SU-DHL-6 (cell line): ENCODE measurements at regions not wholly inside any gene's neighbourhood (a gene's known extent, or its start where the extent isn't known, plus 50 kb on each side); places are given as distances from the start of the nearest gene placed in this dataset.
"Not testable (repeated sequence)": the region's sequence is repeated elsewhere in the genome, so short reads cannot be mapped to it uniquely, and the experiment has no call there.

ENCODE experiments used
- EZH2phosphoT487 ChIP-seq: fragments of 200-600 bp; sonication (generic), shearing (Covaris generic); conservative IDR thresholded peaks from 2 replicates; pipeline ENCODE4 v1.6.1; 2018; ENCODE audit warnings: mild to moderate bottlenecking, antibody characterized with exemption, low read length, moderate library complexity, mixed read lengths
- TF ChIP-seq, protein P1 (sequence below): fragments of 200-600 bp; sonication (generic); IDR thresholded peaks from one replicate; pipeline ENCODE4 v1.5.1; 2017; ENCODE audit warnings: antibody characterized with exemption, mild to moderate bottlenecking, low read length, moderate library complexity; ENCODE audit not compliant: insufficient read depth, poor library complexity, severe bottlenecking

DNA sequence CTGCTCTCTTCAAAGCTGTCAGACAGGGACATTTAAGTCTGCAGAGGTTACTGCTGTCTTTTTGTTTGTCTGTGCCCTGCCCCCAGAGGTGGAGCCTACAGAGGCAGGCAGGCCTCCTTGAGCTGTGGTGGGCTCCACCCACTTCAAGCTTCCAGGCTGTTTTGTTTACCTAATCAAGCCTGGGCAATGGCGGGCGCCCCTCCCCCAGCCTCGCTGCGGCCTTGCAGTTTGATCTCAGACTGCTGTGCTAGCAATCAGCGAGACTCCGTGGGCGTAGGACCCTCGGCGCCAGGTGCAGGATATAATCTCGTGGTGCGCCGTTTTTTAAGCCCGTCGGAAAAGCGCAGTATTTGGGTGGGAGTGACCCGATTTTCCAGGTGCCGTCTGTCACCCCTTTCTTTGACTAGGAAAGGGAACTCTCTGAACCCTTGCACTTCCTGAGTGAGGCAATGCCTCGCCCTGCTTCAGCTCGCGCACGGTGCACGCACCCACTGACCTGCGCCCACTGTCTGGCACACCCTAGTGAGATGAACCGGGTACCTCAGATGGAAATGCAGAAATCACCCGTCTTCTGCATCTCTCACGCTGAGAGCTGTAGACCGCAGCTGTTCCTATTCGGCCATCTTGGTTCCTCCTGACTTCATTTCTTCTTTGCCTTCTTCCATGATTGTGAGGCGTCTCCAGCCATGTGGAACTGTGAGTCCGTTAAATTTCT lies 93.5 kb upstream of the EYA4 start:
- TF ChIP-seq, protein P1, sequence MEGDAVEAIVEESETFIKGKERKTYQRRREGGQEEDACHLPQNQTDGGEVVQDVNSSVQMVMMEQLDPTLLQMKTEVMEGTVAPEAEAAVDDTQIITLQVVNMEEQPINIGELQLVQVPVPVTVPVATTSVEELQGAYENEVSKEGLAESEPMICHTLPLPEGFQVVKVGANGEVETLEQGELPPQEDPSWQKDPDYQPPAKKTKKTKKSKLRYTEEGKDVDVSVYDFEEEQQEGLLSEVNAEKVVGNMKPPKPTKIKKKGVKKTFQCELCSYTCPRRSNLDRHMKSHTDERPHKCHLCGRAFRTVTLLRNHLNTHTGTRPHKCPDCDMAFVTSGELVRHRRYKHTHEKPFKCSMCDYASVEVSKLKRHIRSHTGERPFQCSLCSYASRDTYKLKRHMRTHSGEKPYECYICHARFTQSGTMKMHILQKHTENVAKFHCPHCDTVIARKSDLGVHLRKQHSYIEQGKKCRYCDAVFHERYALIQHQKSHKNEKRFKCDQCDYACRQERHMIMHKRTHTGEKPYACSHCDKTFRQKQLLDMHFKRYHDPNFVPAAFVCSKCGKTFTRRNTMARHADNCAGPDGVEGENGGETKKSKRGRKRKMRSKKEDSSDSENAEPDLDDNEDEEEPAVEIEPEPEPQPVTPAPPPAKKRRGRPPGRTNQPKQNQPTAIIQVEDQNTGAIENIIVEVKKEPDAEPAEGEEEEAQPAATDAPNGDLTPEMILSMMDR = not testable (repeated sequence)
- TF ChIP-seq EZH2phosphoT487 = not testable (repeated sequence)
